ENCODE measurements at regions not wholly inside any gene's neighbourhood (a gene's known extent, or its start where the extent isn't known, plus 50 kb on each side); places are given as distances from the start of the nearest gene placed in this dataset.

GRCh38 chr11:82176945-82177344, 556.7 kb downstream of the FAM181B start:
- no peak for DNase-seq (ENCODE audit: low spot score)
- no peak for TF ChIP-seq CTCF (IDR thresholded peaks at IDR 0.05; ENCODE audit: extremely low read depth, insufficient read depth, missing control alignments)
- in situ Hi-C loops (cut with MboI; ENCODE audit: low pct_unique_long_range_greater_than_20kb, low sequenced_read_pairs, unreplicated experiment) = no loop called here

GRCh38 chr11:82176365-82176764, 557.3 kb downstream of the FAM181B start:
- DNase-seq (ENCODE audit: low spot score) = no peak
- no peak for TF ChIP-seq CTCF (IDR thresholded peaks at IDR 0.05; ENCODE audit: extremely low read depth, insufficient read depth, missing control alignments)
- in situ Hi-C loops (cut with MboI; ENCODE audit: low pct_unique_long_range_greater_than_20kb, low sequenced_read_pairs, unreplicated experiment) = no loop called here

- in situ Hi-C loops (cut with MboI; ENCODE audit: low pct_unique_long_range_greater_than_20kb, low sequenced_read_pairs, unreplicated experiment) = no loop called here
- no peak for DNase-seq (ENCODE audit: low spot score)
- no peak for TF ChIP-seq CTCF (IDR thresholded peaks at IDR 0.05; ENCODE audit: extremely low read depth, insufficient read depth, missing control alignments)
Measured at GRCh38 chr11:82174610-82175009, 559.1 kb downstream of the FAM181B start.

- no peak for DNase-seq (ENCODE audit: low spot score)
- TF ChIP-seq CTCF (IDR thresholded peaks at IDR 0.05; ENCODE audit: extremely low read depth, insufficient read depth, missing control alignments) = no peak
- in situ Hi-C loops (cut with MboI; ENCODE audit: low pct_unique_long_range_greater_than_20kb, low sequenced_read_pairs, unreplicated experiment) = no loop called here
Measured at GRCh38 chr11:82146789-82147188, 586.9 kb downstream of the FAM181B start.

GRCh38 chr11:82118946-82119345, 614.7 kb downstream of the FAM181B start:
- in situ Hi-C loops (cut with MboI; ENCODE audit: low pct_unique_long_range_greater_than_20kb, low sequenced_read_pairs, unreplicated experiment) = no loop called here
- no peak for DNase-seq (ENCODE audit: low spot score)
- no peak for TF ChIP-seq CTCF (IDR thresholded peaks at IDR 0.05; ENCODE audit: extremely low read depth, insufficient read depth, missing control alignments)

GRCh38 chr11:82117362-82117761, 616.3 kb downstream of the FAM181B start:
- DNase-seq (ENCODE audit: low spot score) = no peak
- in situ Hi-C loops (cut with MboI; ENCODE audit: low pct_unique_long_range_greater_than_20kb, low sequenced_read_pairs, unreplicated experiment) = no loop called here

More at GRCh38 chr11:82117362-82117761, 616.3 kb downstream of the FAM181B start:
- TF ChIP-seq CTCF (IDR thresholded peaks at IDR 0.05; ENCODE audit: extremely low read depth, insufficient read depth, missing control alignments) = no peak

Measured in GM13977 (cell line).